ENCODE measurements at regions not wholly inside any gene's neighbourhood (a gene's known extent, or its start where the extent isn't known, plus 50 kb on each side); places are given as distances from the start of the nearest gene placed in this dataset.
"Not testable (repeated sequence)": the region's sequence is repeated elsewhere in the genome, so short reads cannot be mapped to it uniquely, and the experiment has no call there.

GRCh38 chr6:795046-795685, 102.2 kb upstream of the EXOC2 start:
- no peak for DNase-seq

DNA sequence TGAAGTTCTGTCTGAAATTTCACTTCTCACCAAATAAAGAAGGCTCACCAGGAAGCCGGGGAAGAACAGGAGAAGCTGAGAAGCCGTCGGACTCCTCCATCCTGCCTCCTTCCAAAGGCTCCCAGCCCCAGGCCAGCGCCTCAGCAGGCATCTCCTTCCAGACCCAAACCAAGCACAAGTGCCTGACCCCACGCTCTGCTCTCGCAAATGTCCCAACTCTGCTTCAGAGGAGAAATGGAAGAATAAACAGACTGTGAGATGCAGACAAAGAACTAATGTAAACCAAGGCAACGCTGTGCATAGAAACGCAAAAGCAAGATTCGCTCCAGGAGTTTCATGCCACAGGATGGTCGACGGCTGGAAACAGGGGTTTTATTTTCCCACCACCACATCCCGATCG, 100.3 kb upstream of the EXOC2 start:
- no peak for DNase-seq

- no peak for DNase-seq
These were observed 99.7 kb upstream of the EXOC2 start for GRCh38 chr6:792662-793061.

DNA sequence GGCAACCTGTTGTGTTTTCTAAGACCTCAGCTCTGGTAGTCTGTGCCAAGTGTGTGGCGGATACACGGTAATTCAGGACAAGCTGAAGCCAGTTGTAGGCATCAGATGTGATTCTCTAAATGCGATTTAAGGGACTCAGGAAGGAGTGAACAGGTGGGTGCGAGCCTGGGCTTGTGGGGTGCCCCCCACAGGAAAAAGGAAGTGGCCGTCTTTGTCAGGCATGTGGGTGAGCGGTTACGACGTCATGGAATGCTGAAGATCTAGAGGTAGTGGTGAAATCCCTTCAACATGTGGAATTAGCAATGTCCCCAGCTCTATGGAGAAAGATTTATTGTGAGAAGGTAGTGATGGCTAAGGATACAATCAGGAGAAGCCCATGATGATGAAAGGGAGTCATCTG, 95.1 kb upstream of the EXOC2 start:
- DNase-seq, result no peak

GRCh38 chr6:786946-787763, 94.2 kb upstream of the EXOC2 start:
- DNase-seq, result no peak

DNA sequence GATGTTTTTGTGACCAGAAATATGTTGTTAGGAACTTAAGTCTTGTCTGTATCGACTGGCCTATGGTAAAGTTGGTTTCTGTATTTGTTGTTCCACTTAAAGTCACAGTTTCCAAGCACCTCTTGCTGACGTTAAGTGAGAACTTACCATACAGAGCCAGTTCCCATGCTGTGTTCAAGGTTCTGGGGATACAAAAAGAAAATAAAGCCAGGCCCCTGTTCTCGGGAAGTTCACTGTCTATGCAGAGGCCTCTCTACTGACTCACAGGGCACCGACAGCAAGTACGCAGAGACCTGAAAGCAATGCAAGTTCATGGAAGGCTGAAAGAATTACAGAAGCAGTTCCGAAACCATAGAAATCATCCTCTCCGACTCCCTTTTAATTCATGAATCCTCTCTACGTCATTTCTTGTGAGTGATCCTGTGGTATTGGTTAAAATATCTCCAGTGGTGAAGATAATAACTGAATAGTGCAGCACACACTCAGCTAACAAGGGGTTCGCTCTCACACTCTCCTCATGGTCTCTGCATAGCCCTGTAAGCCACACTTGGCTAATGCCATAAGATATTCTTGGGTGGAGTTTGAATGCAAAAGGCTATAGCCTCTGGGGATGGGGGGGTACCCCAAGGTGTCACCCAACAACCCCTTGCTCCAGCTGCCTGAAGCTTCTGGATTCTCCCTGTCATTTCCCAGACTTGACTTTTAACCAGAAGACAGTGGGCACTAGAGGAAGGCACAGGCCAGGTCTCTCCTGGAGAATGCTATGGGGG, 91.2 kb upstream of the EXOC2 start:
- no peak for DNase-seq

DNA sequence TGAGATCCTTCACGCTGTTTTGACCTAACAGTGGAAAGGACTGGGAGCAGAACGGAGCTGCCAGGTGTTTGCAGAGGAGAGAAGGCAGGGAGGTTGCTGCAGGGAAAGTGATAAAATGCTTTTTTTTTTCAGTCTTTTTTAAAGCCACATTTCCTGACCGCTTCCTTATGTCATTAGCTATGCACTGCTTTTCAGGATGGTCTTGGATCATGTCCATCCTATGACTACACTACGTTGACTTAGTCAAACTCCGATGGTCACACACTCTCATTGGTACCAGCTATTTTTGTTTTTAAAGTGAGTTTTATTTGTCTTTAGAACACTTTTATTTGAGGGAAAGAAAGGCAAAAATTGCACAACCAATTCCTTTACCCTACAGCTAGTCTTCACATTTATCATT, 89.2 kb upstream of the EXOC2 start:
- no peak for DNase-seq

DNA sequence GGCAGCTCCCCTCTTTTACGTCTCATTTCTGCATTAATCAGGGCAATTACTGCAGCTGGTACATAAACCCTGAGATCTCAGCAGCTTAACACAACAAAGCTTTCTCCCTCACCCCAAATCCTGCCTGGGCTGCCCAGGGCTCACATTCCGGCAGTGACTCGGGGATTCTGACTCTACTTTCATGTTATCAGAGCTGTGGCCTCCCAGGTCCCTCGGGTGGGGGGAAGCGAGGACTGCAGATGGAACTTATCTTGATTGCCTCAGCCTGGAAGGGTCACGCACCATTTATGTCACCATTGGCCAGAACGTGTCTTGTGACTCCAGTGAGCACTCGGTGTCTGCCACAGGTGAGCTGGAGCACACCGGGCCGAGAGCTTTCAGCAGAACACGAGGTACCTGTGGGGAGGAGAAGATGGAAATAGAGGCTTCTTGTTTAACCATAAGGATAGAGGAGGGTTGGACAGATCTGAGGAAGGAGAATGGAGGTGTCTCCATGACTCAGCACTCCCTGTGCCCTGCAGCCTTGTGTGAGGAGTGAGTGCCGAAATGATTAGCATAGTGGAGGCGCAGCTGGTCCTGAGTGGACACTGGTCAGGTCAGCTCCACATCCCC, 88.5 kb upstream of the EXOC2 start:
- DNase-seq, result no peak

GRCh38 chr6:780706-781105, 87.8 kb upstream of the EXOC2 start:
- no peak for DNase-seq

DNA sequence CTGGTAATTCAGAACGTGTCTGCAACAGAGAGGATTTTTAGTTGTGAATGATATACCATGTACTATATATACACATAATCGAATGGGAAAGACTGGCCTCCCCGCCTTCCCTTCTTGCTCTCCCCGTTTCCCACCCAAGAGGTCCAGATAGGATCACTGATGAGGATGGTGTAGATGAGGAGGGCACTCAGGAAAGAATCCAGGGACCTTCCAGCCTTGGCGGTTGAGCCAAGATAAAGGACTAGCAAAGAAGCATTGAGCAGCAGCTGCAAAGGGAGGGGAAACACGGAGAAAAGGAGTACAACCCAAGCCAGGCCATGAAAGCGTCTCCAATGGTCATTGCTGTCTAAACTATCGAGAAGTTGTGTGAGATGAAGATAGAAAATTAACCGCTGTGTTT, 84.0 kb upstream of the EXOC2 start:
- DNase-seq, result no peak

DNA sequence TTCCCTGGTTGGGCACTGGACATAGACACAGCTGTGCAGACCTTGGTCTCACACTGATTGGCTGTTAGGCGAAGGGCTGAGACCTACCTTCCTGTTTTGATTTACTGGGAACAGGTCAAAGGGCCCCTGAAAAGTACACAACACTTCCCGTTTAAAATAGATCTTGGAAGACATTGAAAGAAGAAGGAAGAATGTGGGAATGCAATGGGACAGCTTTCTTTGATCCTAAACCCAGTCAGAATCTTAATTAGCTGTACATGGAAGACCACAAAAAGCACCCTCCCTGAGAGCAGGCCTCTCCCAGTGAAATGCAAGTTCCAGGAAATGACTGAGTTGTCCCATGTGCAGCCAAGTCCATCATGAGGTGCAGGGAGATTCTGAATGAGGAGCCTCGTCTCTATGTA, 83.6 kb upstream of the EXOC2 start:
- DNase-seq, result no peak

DNA sequence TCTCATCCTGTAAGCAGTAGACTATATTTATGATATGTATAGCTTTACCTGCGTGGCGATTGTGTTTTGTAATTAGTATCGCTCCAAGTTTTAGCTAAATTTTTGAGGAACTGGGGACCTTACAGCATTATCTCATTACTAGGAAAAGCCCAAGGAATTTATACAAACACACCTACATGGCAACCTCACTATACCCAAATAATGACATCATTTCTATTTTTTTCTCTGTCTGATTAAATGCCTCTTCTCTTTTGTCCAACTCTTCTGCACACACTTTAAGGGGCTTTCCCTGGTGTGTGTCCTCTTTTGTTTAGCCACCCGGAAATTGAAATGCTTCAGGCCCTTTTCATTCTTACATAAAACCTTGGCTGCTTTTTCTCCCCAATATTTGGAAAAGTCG, 82.9 kb upstream of the EXOC2 start:
- DNase-seq, result no peak

- not testable (repeated sequence) for DNase-seq
These were observed 78.7 kb upstream of the EXOC2 start for GRCh38 chr6:771683-772082.

GRCh38 chr6:767755-768512, 75.0 kb upstream of the EXOC2 start:
- DNase-seq, result no peak

DNA sequence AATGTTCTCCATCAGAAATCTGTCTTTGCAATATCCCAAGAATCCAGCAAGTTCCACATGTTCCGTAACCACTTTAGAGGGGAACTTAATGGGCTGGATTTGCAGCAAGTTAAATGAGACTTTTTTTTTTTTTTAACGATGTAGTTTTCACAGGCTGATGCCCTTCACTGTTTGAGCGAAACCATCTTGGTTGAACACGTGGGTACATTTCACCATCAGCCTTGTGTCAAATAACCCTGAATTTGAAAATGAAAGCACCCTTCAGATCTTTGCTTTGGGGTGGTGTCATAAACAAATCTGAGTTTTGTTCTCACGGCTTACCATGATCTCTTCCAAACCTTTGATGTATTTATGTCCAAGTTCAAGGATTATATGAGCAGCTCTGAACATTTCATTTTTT, 73.7 kb upstream of the EXOC2 start:
- DNase-seq, result no peak

GRCh38 chr6:761997-762396, 69.1 kb upstream of the EXOC2 start:
- no peak for DNase-seq

DNA sequence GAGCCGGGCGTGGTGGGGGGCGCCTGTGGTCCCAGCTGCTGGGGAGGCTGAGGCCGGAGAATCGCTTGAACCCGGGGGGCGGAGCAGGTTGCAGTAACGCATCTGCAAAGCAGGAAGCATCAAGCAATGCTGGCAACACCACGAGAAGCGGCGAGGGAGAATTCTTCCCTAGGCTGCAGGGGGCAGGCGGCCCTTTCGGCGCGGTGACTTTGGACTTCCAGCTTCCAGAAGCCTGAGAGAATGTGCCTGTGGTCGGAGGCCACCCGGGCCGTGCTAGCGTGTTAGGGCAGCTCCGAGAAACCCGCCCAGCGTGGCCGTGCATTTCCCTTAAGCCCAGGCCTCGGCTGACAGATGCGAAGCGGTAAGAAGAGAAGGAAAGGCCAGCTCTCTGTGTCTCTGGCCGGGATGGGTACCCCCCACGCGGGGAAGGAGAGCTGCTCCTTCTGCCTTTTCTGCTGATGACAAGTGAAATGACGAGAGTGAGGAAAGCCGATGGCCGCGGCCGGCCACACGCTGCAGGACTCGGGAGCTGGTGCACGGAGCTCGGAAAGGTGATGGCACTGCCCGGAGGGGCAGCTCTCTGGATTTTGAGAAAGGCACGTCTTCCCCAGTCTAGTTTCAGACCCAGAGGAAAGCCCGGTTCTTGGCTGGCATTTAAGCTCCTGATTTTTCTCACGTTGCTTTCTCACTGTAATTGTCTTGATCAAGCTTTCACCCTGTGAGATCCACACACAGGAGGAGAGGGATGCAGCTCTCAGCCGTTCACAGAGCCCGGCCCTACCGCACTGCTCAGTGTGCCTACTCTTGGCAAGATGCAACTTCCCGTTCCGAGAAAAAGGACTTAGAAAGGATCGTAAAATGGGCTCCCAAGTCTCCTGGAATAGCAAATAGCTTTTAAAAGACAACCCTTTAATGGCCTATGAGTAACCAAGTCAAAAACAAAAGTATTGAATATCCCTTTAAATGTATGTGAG, 68.3 kb upstream of the EXOC2 start:
- DNase-seq, result no peak

GRCh38 chr6:759729-760128, 66.8 kb upstream of the EXOC2 start:
- DNase-seq, result no peak

DNA sequence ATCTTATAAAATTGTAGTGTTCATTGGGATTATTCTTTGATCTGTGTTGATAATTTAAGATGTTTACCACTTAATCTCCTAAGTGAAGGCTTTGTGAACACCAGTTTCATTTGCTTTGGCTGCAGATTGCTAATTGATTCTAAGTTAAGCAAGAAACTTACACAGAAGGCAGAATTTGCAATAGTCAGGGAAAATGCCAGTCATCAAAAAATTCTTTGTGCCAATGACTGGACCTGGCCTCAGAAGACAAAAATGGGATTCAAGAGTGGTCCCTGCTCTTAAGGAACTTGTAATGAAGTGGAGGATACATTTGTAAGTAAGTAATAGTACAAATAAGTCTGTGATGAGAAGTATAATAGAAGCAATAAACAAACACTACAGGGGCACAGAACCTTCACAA, 63.3 kb upstream of the EXOC2 start:
- no peak for DNase-seq

GRCh38 chr6:754202-754601, 61.3 kb upstream of the EXOC2 start:
- no peak for DNase-seq

DNA sequence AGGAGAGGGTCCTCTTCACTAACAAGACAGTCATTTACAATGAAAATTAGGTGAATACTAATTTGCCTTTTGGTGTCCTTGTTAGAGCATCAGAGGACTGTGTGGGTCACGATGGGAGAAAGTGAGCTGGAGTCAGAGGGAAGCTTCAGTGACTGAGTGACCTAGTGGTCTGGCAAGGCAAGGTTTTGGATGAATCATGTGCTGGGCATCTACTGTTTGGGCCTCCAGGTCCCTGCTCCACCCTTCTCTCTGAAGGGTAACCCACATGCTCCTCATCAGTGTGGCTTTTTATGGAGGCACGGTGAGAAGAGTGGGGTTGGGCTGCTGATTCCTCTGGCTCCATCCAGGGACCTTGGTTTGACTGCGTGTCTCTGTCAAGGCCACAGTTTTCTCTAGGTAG, 60.5 kb upstream of the EXOC2 start:
- DNase-seq, result no peak

- no peak for DNase-seq
These were observed 59.5 kb upstream of the EXOC2 start for GRCh38 chr6:752438-752837.
